NCI-H82 (cell line): ENCODE measurements at regions not wholly inside any gene's neighbourhood (a gene's known extent, or its start where the extent isn't known, plus 50 kb on each side); places are given as distances from the start of the nearest gene placed in this dataset.
A peak's percentile ranks its signal among the peaks of the same experiment; 100 is the strongest.
"Not testable (repeated sequence)": the region's sequence is repeated elsewhere in the genome, so short reads cannot be mapped to it uniquely, and the experiment has no call there.

Experiments
- DNase-seq: peaks from one replicate; lab custom pipeline; 2025; lab: John Stamatoyannopoulos, UW

- DNase-seq: no peak
Measured at GRCh38 chr4:93888308-93888707, 59.8 kb downstream of the ATOH1 start.

- no peak for DNase-seq
Measured at GRCh38 chr4:93888768-93889167, 60.2 kb downstream of the ATOH1 start.

GRCh38 chr4:93891244-93891643 is 62.7 kb downstream of the ATOH1 start:
- DNase-seq: no peak

GRCh38 chr4:93894995-93895394 is 66.4 kb downstream of the ATOH1 start:
- no peak for DNase-seq

- DNase-seq: no peak
Measured at GRCh38 chr4:93896516-93896915, 68.0 kb downstream of the ATOH1 start.

- DNase-seq: peak; percentile 17
Measured at GRCh38 chr4:93897559-93897958, 69.0 kb downstream of the ATOH1 start.

GRCh38 chr4:93908778-93909177 is 80.2 kb downstream of the ATOH1 start:
- no peak for DNase-seq

GRCh38 chr4:93911671-93912070 is 83.1 kb downstream of the ATOH1 start:
- DNase-seq: no peak

- no peak for DNase-seq
Measured at GRCh38 chr4:93912146-93912545, 83.6 kb downstream of the ATOH1 start.

- DNase-seq: no peak
Measured at GRCh38 chr4:93918856-93919255, 90.3 kb downstream of the ATOH1 start.

- DNase-seq: not testable (repeated sequence)
Measured at GRCh38 chr4:93923570-93923969, 95.0 kb downstream of the ATOH1 start.

- DNase-seq: no peak
Measured at GRCh38 chr4:93947286-93947685, 118.7 kb downstream of the ATOH1 start.

GRCh38 chr4:93950239-93950638 is 121.7 kb downstream of the ATOH1 start:
- not testable (repeated sequence) for DNase-seq

- DNase-seq: no peak
Measured at GRCh38 chr4:93957186-93957585, 128.6 kb downstream of the ATOH1 start.

GRCh38 chr4:93960450-93960849 is 131.9 kb downstream of the ATOH1 start:
- no peak for DNase-seq

- DNase-seq: no peak
Measured at GRCh38 chr4:93960916-93961315, 132.4 kb downstream of the ATOH1 start.

GRCh38 chr4:93981594-93981993 is 153.0 kb downstream of the ATOH1 start:
- no peak for DNase-seq

- DNase-seq: no peak
Measured at GRCh38 chr4:93982255-93982654, 153.7 kb downstream of the ATOH1 start.

- DNase-seq: no peak
Measured at GRCh38 chr4:93983140-93983539, 154.6 kb downstream of the ATOH1 start.

- no peak for DNase-seq
Measured at GRCh38 chr4:93994175-93994994, 165.8 kb downstream of the ATOH1 start.

- no peak for DNase-seq
Measured at GRCh38 chr4:93996895-93997294, 168.3 kb downstream of the ATOH1 start.

GRCh38 chr4:94000559-94000958 is 172.0 kb downstream of the ATOH1 start:
- no peak for DNase-seq

GRCh38 chr4:94006932-94007331 is 178.4 kb downstream of the ATOH1 start:
- DNase-seq: no peak

GRCh38 chr4:94011190-94011589 is 182.6 kb downstream of the ATOH1 start:
- no peak for DNase-seq
